GM21390 (cell line): ENCODE measurements at regions not wholly inside any gene's neighbourhood (a gene's known extent, or its start where the extent isn't known, plus 50 kb on each side); places are given as distances from the start of the nearest gene placed in this dataset.
"Not testable (repeated sequence)": the region's sequence is repeated elsewhere in the genome, so short reads cannot be mapped to it uniquely, and the experiment has no call there.

Experiments used
- ATAC-seq: cut with Tn5 transposase; IDR thresholded peaks from one replicate; pipeline ENCODE4 v1.9.1; 2021; ENCODE audit not compliant: unreplicated experiment

DNA sequence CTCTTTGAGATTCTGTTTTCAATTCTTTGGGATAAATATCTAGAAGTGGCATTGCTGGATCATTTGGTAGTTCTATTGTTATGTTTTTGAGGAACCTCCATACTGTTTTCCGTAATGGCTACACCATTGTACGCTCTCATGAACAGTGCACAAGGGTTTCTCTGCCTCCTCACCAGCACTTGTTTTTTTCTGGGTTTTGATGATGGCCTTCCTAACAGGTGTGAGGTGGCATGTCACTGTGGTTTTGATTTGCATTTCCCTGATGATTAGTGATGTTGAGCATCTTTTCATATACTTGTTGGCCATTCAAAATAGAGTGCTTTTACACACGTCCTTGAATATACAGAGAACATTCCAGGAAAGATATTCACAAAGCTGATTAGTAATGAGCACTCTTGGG lies 86.8 kb upstream of the ADORA2B start:
- not testable (repeated sequence) for ATAC-seq

DNA sequence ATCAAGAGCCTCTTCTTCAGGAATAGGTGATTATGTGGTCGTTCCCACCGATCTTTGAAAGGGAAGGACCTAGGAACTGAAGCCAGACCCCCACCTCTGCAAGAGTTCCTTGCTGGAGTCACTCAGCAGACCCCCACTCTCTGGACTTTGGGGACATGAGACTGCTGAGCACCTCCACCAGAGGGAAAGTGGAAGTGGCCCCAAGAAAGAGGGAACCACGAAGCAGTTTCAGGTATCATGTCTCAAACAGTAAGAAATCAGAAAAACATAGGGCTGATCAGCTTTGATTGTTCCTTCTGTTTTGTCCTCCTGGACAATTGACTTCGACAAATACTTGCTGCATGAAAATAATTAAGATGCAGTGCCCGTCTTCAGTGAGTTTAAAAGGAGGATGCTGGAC lies 84.2 kb upstream of the ADORA2B start:
- peak; percentile 68 for ATAC-seq

DNA sequence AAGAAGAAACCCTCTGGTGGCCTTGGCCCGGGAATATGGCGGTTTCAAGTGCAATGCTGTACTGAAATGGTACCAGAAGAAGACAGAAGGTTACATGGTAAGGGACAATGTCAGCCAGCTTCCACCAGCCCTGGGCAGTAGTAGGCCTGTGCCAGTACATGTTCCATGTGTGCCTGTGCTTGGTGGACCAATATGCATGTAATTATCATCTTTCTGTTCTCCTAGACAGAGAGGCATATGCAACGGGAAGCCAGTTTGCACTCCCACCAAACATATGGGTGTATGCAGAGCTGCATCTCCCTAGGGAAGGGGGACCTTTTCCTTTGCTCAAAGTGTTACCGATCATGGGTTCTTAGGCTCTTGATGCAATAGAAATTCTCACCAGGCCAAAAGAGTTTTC lies 80.9 kb upstream of the ADORA2B start:
- not testable (repeated sequence) for ATAC-seq

DNA sequence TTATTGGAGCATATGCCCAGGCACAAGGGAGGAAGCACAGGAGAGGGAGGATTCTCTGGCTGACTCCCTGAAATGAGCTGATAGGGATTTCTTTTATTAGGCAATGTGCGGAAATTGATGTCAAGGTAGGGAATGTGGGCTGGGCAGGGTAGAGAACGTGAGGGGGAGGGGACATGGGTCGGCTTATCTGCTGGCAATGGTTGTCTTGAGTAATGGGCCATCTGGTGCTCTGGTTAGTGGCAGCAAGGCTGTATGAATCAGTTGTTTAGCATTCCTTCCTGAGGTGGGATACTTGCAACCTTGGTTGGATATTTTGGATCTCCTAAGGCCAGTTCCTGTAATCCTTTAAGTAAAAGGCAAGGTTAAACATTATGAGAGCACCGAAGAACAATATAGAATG lies 80.5 kb upstream of the ADORA2B start:
- ATAC-seq = not testable (repeated sequence)

DNA sequence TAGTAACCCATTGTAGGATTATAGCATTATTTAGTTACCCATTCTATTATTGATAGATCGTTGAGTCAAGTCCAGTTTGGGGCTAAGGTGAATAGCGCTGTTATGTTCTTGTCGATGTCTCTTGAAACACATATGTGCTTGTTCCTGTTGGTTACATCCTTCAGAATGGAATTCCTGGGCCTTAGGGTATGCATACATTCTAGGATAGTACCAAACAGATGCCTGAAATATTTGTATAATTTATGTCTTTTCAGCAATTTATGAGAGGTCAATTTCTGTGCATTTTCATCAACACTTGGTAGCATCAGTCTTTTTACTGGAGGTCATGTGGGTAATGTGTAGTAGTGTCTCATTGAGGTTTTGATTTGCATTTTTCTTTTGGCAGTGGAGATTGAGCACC lies 78.9 kb upstream of the ADORA2B start:
- not testable (repeated sequence) for ATAC-seq

DNA sequence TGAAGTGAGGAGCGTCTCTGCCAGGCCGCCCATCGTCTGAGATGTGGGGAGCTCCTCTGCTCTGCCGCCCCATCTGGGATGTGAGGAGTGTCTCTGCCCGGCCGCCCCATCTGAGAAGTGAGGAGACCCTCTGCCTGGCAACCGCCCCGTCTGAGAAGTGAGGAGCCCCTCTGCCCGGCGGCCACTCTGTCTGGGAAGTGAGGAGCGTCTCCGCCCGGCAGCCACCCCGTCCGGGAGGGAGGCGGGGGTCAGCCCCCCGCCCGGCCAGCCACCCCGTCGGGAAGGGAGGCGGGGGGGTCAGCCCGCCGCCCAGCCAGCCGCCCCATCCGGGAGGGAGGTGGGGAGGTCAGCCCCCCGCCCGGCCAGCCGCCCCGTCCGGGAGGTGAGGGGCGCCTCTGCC lies 77.6 kb upstream of the ADORA2B start:
- not testable (repeated sequence) for ATAC-seq

DNA sequence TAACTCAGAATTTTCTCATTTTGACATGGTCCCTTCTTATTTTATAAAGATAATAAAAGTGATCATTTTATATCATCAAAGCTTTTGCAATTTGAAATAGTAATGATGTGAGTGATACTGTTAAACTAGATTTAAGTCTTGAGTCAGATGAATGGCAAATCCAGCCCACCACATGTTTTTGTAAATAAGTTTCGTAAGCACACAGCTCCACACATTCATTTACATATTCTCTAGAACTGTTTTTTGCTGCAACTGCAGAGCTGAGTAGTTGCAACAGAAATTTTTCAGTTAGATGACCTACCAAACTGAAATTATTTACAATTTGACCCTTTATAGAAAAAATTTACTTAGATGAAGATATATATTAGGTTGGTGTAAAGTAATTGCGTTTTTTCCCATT lies 75.1 kb upstream of the ADORA2B start:
- ATAC-seq = not testable (repeated sequence)

DNA sequence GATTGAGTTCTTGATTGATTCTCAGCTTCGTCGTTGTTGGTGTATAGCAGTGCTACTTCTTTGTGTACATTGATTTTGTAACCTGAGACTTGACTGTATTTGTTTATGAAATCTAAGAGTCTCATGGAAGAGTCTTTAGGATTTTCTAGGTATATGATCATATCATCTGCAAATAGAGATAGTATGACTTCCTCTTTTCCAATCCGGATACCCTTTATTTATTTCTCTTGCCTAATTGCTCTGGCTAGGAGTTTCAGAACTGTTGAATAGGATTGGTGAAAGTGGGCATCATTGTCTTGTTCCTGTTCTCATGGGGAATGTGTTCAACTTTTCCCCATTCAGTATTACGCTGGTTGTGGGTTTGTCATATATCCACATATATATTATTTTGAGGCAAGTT lies 72.3 kb upstream of the ADORA2B start:
- ATAC-seq = not testable (repeated sequence)

DNA sequence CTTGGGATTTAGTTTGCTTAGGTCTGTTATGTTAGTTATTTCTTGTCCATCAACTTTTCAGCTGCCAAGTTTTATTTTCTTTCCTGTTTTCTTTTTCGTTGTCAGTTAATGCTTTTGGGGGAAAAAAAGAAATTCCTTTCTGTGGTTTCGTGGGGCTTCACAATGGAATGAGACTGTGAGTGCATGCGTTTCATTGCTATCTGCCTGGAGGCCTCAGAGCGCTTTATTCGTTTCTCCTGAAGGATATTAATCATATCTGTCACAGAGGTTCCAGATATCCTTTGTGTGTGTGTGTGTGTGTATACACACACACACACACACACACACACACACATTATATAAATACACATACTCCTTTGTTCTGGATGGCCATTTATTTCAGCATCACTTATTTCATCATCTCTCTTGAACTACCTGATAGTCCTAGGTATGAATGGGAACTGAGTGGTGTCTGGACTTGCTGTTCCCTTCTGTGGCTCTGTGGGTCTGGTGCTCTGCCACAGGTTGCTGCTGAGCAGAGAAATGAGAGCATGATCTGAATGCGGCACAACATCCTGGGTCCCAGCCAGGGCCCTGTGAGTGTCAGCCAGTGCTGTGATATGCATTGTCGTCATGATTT lies 66.9 kb upstream of the ADORA2B start:
- not testable (repeated sequence) for ATAC-seq

DNA sequence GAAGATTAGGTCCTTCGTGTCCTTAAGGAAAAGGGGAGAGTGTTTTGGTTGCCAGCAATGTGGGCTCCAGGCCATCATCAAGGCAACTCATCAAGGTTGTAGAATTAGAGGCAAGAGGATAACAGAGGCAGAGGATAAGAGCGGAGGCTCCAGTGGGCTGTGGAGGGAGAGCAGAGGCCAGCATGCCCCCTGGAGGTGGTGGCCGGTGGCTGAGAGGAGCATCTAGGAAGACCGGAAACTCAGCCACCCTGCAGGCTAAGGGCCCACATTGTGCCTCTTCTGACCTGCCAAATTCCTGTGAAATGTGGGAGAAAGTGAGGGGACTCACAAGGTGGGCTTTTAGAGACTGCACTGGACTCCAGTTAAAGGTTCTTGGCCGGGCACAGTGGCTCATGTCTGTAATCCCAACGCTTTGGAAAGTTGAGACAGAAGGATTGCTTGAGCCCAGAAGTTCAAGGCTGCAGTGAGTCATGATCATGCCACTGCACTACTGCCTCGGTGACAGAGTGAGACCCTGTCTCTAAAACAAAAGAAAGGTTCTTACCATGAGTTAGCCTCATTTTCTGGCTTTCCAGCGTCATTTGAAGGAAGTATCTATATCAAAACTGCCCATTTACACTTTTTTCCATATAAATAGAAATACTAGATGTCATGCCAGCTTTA lies 62.7 kb upstream of the ADORA2B start:
- ATAC-seq = no peak

DNA sequence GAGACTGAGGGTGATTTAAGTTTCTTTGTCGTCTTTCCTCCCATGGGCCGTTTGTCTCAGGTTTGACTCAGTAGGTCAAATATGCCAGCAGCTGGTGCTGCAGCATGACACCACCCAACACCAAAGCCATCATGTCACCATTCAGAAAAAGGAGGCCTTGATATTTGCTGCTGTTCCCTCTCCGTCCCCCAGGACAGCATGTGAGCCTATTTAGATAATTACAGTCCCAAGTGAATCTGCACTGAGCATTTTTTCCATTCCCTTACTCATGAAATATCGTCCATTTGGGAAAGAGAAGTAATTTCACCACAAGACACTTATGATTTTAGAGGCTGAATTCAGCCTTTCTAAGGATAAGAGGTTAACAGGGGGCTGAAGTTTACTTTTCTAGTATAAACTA lies 62.2 kb upstream of the ADORA2B start:
- no peak for ATAC-seq

DNA sequence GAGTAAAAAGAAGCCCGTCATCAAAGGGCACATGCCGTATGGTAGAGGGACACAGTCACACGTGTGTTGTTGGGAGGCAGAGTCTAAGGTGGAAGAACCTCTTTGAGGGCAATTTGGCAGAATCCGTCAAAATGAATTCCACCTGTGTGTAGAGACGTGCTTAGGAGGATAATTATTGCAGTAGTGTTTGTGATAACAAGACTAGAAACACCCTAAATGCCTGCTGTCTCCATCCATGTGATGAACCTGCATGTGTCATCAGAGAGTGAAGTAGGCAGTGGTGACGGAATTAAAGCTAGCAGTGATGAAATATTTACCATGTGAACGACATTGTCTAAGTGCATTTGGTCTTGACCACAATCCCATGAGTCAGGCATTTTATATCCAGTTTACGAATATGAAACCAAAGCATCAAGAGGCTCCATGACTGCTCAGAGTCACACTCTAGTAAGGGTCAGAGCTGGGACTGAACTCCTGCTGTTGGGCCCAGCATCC lies 61.3 kb upstream of the ADORA2B start:
- ATAC-seq = no peak

DNA sequence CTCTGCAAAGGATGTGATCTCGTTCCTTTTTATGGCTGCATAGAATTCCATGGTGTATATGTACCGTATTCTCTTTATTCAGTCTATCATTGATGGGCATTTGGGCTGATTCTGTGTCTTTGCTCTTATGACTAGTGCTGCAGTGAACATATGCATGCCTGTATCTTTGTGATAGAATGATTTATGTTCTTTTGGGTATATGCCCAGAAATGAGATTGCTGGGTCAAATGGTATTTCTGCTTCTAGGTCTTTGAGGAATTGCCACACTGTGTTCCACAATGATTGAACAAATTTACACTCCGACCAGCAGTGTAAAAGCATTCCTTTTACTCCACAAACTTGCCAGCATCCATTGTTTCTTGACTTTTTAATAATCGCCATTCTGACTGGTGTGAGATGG lies 60.2 kb upstream of the ADORA2B start:
- ATAC-seq = no peak

DNA sequence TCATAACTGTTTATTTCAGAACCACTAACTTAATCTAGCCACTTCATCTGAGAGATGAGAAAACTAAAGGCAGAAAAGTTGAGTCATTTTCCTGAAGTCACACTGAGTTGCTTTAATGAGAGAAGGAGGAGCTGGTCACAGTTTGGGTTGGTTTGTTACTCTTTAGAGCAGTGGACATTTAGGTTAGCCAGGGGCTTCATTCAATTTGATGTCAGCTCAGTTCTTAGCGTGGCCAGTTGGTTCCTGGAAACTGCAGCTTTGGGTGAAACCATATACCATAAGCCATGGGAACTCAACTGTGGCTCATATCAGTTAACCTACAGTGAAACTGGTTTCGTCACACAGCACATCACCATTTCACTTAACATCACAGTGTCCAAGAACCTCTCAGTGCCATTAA lies 59.2 kb upstream of the ADORA2B start:
- ATAC-seq = no peak

DNA sequence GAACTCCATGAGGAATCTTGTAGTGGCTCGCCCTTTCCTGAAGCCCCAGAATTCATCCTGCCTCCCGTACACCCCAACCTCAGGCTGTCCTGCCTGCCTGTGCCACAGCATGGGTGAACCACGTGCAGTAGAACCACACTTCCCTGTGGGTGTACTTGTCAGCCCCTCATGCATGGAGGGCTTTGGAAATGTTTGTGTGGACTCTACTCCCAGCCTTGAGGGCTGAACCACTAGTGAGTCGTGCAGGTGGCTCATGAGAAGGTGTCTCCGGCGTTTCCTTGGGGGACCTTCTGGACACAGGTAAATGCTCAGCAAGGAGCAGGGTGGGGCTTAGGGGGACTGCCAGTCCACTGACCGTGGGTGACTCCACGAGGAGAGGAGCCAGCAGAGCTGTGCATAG lies 58.7 kb upstream of the ADORA2B start:
- ATAC-seq = no peak

DNA sequence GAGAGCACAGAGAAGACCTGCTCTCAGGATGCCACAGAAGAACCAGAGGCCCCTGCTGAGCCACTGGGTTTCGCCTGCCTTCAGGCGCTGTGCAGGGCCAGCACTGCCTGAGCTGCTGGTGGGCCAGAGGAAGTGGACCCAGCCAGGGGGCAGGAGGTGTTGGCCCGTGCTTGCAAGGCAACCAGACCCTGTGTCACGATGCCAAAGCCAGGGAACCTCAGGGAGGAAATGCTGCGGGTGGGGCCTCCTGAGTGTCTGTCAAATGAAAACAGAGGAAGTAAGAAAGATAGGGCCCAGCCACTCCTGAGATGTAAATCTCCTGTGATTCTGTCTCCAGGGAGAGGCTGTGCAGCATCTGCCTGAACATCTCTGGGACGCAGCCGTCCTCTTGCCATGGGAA lies 58.1 kb upstream of the ADORA2B start:
- ATAC-seq = no peak

DNA sequence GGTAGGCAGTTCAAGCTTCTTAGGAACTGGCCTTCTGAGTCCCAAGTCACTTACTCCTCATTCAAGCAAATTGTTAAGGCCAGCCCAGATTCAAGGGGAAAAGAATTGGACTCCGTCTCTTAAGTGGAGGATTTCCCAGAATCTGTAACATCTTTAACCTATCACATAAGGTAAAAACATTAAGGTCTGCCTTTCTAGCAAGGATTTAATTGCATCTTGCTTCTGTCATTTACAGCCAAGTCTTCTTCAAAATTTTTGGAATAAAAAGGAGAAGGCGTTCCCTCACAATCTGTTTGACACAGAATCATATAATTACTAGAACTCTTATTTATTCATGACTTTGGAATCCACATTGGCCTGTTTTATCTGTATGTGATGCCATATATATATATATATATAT lies 56.5 kb upstream of the ADORA2B start:
- ATAC-seq = no peak

DNA sequence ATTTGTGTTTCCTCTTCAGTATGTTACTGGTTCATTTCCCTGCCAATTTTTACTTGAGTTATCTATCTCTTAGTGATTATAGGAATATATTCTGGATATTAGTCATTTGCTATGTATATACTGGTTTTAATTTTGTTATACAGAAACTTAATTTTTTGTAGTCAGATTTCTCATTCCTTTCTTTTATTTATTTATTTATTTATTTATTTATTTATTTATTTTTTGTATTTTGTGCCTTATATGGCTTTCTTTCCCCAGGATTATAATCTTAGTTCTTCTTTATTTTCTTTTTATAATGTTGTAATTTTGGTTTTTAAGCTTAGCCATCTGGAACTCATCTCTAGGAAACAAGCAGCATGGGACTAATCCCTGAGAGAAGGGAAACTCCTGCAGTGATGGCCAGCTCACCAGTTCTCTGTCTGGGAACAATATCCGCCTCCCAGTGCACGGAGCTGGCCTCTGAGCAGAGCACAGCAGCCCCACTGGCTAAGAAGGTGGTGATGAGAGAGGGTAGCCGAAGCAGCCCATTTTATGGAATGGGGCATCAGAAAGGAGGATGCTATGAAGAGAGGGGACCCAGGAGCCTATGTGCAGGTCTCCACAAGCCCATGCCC lies 54.5 kb upstream of the ADORA2B start:
- ATAC-seq = no peak

DNA sequence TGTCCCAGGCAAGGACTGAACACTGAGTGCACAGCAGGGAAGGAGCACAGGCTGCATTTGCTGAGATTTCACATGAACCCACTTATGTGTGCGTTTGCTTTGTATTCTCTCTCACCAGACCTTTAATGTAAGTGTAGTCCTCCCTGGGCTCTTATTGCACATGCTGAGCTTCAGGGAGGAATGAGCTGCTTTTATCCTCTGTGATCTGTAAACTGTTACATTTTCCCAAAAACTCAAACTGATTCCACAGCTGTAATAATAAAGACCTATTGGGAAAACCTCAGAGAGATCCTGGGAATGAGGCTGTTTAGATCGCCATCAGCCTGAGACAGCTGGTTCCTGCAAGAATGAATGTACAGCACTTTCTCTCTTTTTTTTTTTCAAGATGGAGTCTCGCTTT lies 53.6 kb upstream of the ADORA2B start:
- ATAC-seq = no peak

DNA sequence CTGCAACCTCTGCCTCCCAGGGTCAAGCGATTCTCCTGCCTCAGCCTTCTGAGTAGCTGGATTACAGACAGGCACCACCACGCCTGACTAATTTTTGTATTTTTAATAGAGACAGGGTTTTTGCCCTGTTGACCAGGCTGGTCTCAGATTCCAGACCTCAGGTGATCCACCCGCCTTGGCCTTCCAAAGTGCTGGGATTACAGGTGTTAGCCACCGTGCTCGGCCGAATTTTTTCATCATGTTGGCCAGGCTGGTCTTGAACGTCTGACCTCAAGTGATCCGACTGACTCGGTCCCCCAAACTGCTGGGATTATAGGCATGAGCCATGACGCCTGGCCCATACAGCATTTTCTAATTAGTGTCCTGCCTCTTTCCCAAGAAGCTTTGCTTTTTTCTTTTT lies 52.7 kb upstream of the ADORA2B start:
- ATAC-seq = no peak

DNA sequence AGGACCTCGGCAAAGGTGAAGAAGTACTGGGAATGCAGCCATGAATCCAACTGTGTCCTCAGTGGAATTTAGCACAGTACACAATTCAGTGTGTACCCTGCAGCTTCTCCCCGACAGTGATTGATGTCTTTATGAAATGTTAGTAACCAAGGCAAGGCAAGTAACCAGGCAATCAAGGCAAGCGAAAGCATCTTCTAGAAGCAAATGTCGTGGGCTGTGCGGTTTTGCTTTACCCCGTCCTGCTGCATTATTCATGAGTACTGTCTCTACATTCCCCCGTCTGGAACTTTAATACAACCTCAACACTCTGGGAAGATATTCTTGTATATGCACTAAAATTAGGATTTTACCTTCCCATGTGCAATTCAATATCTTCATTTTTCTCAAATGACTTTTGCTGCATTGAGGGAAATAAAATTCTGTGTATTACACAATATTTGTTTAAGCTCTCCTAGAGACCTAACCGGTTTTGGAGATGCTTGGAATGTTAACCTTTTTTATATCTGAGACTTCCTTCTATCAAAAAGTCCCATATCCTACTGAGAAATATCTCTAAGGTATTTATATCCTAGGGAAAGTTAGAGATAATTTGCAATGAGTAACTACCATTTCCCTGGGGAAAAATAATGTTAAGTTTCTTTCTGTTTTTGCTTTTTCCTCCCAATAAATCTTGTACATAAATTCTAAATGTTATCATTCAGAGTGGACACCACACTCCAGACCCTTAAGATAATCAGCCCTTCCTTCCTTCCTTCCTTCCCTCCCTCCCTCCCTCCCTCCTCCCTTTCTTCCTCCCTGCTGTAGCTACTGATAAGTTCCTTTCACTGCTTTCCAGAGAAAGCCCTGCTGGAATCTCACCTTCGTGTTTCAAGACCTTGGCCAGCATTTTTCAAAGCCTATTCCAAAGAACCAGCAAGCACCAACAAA lies 51.9 kb upstream of the ADORA2B start:
- ATAC-seq = no peak
